ENCODE measurements at regions not wholly inside any gene's neighbourhood (a gene's known extent, or its start where the extent isn't known, plus 50 kb on each side); places are given as distances from the start of the nearest gene placed in this dataset.

DNA sequence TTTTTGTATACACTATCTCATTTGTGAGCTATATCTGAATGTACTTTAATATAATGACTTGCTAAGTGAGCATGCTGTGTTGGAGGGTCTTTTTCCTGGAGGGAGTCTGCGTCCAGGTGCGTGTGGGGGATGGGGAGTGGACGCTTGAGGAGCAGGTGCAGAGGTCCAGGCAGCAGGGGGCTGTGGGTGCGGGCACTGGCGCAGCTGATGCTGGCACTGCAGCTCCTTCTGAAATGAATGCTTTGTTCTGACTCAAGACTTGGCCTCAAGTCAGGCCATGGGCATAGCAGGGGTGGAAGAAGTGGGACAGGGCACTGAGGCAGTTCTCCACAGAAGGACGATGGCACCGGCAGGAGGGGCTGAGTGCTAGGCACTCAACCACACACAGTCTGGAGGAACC is 165.7 kb upstream of the IRX1 start:
- TF ChIP-seq CTCF (IDR thresholded peaks at IDR 0.05) (no peak), ZFX (IDR thresholded peaks at IDR 0.05; ENCODE audit: borderline replicate concordance) (no peak)
